Osteoblast (primary cell): ENCODE measurements at regions not wholly inside any gene's neighbourhood (a gene's known extent, or its start where the extent isn't known, plus 50 kb on each side); places are given as distances from the start of the nearest gene placed in this dataset.

ENCODE experiments used
- DNase-seq: peaks from one replicate; pipeline ENCODE4 v3.0.0; 2011; ENCODE audit warnings: low spot score, mixed read lengths; ENCODE audit not compliant: insufficient read length; ENCODE audit errors: missing footprints
- H2AFZ ChIP-seq: 2 replicates; pipeline ENCODE4 v1.6.0; 2011; ENCODE audit warnings: mild to moderate bottlenecking, low read length
- H3K27ac ChIP-seq: 2 replicates; pipeline ENCODE4 v1.5.1; 2011; ENCODE audit warnings: mild to moderate bottlenecking, low read depth, low read length, moderate library complexity
- H3K27me3 ChIP-seq: 2 replicates; pipeline ENCODE4 v1.6.0; 2012; ENCODE audit warnings: mild to moderate bottlenecking, control low read depth, inconsistent platforms, low read length, moderate library complexity; ENCODE audit not compliant: insufficient read depth
- H3K36me3 ChIP-seq: 2 replicates; pipeline ENCODE4 v1.5.1; 2011; ENCODE audit warnings: mild to moderate bottlenecking, low read length, control low read depth, moderate library complexity; ENCODE audit not compliant: insufficient read depth
- H3K4me1 ChIP-seq: 2 replicates; pipeline ENCODE4 v1.5.1; 2011; ENCODE audit warnings: mild to moderate bottlenecking, low read length, control low read depth, moderate library complexity; ENCODE audit not compliant: insufficient read depth
- H3K4me2 ChIP-seq: 2 replicates; pipeline ENCODE4 v1.6.0; 2011; ENCODE audit warnings: mild to moderate bottlenecking, low read length; ENCODE audit not compliant: insufficient read depth
- H3K4me3 ChIP-seq: fragments of 200-600 bp; sonication (generic); 3 replicates; pipeline ENCODE4 v1.5.1; 2012; ENCODE audit warnings: mild to moderate bottlenecking, low read length, inconsistent platforms; ENCODE audit not compliant: insufficient read depth
- H3K79me2 ChIP-seq: 2 replicates; pipeline ENCODE4 v1.6.0; 2012; ENCODE audit warnings: mild to moderate bottlenecking, low read length, control low read depth, inconsistent platforms; ENCODE audit not compliant: insufficient read depth
- H3K9me3 ChIP-seq: 2 replicates; pipeline ENCODE4 v1.5.1; 2011; ENCODE audit warnings: low read depth, low read length, control low read depth
- H4K20me1 ChIP-seq: 2 replicates; pipeline ENCODE4 v1.6.0; 2012; ENCODE audit warnings: mild to moderate bottlenecking, low read length, control low read depth; ENCODE audit not compliant: insufficient read depth
- TF ChIP-seq, protein P1 (sequence below): IDR thresholded peaks from 2 replicates; pipeline ENCODE4 v1.5.1; 2011; ENCODE audit warnings: mild to moderate bottlenecking, low read depth, low read length, moderate library complexity; ENCODE audit errors: extremely low read depth

GRCh38 chr9:1938135-1938534 is 77.0 kb upstream of the SMARCA2 start:
- no peak for DNase-seq
- no peak overlapping the region for H2AFZ ChIP-seq
- no peaks in the 10 kb centered on the region for H3K27me3 ChIP-seq
- H3K9me3 ChIP-seq = no peaks in the 10 kb centered on the region
- no peaks in the 10 kb centered on the region for H3K79me2 ChIP-seq
- H4K20me1 ChIP-seq = no peaks in the 10 kb centered on the region
- no peak overlapping the region for H3K27ac ChIP-seq
- no peak overlapping the region for H3K4me2 ChIP-seq
- TF ChIP-seq, protein P1, sequence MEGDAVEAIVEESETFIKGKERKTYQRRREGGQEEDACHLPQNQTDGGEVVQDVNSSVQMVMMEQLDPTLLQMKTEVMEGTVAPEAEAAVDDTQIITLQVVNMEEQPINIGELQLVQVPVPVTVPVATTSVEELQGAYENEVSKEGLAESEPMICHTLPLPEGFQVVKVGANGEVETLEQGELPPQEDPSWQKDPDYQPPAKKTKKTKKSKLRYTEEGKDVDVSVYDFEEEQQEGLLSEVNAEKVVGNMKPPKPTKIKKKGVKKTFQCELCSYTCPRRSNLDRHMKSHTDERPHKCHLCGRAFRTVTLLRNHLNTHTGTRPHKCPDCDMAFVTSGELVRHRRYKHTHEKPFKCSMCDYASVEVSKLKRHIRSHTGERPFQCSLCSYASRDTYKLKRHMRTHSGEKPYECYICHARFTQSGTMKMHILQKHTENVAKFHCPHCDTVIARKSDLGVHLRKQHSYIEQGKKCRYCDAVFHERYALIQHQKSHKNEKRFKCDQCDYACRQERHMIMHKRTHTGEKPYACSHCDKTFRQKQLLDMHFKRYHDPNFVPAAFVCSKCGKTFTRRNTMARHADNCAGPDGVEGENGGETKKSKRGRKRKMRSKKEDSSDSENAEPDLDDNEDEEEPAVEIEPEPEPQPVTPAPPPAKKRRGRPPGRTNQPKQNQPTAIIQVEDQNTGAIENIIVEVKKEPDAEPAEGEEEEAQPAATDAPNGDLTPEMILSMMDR = no peak
- H3K4me1 ChIP-seq = no peaks in the 10 kb centered on the region
- no peak overlapping the region for H3K4me3 ChIP-seq
- no peaks in the 10 kb centered on the region for H3K36me3 ChIP-seq

DNA sequence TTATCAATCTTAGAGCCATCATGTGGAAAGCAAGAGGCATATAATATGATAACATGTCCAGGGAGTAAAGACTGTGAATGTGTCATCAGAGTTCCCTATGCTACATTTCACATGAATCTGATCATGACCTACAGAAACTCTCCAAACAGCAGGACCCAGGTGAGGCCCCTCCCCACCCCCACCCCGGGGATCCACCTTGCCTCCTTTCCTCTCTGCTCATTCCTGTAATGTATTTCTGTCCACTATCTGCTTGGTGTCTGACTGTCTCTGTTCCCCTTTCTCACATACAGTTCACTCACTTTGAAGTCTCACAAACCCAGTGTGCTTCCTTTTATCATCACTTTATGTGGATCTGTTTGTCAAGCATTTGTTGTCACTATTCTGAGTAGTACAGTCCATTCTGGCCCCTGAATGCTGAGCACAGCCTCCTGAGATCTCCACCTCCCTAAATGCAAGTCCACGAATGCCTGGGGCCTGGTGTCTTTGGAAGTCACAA is 76.4 kb upstream of the SMARCA2 start:
- Histone ChIP-seq H3K4me2 (no peak overlapping the region), H4K20me1 (no peaks in the 10 kb centered on the region), H3K36me3 (no peaks in the 10 kb centered on the region), H2AFZ (no peak overlapping the region), H3K27me3 (no peaks in the 10 kb centered on the region), H3K27ac (no peak overlapping the region), H3K79me2 (no peaks in the 10 kb centered on the region), H3K9me3 (no peaks in the 10 kb centered on the region), H3K4me1 (no peaks in the 10 kb centered on the region), H3K4me3 (no peak overlapping the region)
- TF ChIP-seq, protein P1 = no peak
- DNase-seq = no peak

DNA sequence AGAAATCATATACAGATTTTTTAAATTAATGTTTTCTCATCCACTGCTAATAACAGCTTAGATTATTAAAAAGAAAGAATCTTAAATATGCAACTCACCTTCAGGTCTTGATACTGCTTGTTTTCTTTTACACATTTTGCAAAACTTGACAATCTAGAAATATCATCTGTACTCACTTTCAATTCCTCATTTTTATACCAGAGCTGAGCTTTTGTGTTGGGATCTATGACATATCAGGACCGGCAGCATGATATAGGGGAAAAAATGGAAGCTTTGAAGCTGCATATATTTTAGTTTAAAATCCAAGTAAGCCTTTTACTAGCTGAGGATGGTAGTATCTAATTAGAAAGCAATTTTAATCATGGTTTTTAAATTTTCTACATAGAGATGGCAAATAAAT is 75.7 kb upstream of the SMARCA2 start:
- no peak overlapping the region for H3K27ac ChIP-seq
- no peaks in the 10 kb centered on the region for H3K9me3 ChIP-seq
- TF ChIP-seq, protein P1 = no peak
- no peak overlapping the region for H3K4me2 ChIP-seq
- no peak overlapping the region for H2AFZ ChIP-seq
- H3K79me2 ChIP-seq = no peaks in the 10 kb centered on the region
- no peaks in the 10 kb centered on the region for H3K4me1 ChIP-seq
- H3K27me3 ChIP-seq = no peaks in the 10 kb centered on the region
- DNase-seq = no peak
- H3K4me3 ChIP-seq = no peak overlapping the region
- no peaks in the 10 kb centered on the region for H3K36me3 ChIP-seq
- no peaks in the 10 kb centered on the region for H4K20me1 ChIP-seq

GRCh38 chr9:1939926-1940368 is 75.2 kb upstream of the SMARCA2 start:
- Histone ChIP-seq H3K27ac (no peak overlapping the region), H3K27me3 (no peaks in the 10 kb centered on the region), H3K4me3 (no peak overlapping the region), H2AFZ (no peak overlapping the region), H4K20me1 (no peaks in the 10 kb centered on the region), H3K9me3 (no peaks in the 10 kb centered on the region), H3K4me1 (no peaks in the 10 kb centered on the region), H3K36me3 (no peaks in the 10 kb centered on the region), H3K79me2 (no peaks in the 10 kb centered on the region), H3K4me2 (no peak overlapping the region)
- peak; percentile 66 for DNase-seq
- TF ChIP-seq, protein P1 = peak; percentile 72
